H9 (cell line): ENCODE measurements at regions not wholly inside any gene's neighbourhood (a gene's known extent, or its start where the extent isn't known, plus 50 kb on each side); places are given as distances from the start of the nearest gene placed in this dataset.

Experiments used
- DNase-seq: peaks from one replicate; pipeline ENCODE4 v3.0.0-alpha.2; 2017
- H2AFZ ChIP-seq: one replicate; pipeline ENCODE4 v1.6.1; 2013; ENCODE audit warnings: mild to moderate bottlenecking, low read length, control low read depth, moderate library complexity
- H2AK5ac ChIP-seq: 2 replicates; pipeline ENCODE4 v1.6.1; 2013; ENCODE audit warnings: low read length, control low read depth, mixed read lengths; ENCODE audit not compliant: insufficient read length
- H2BK120ac ChIP-seq: one replicate; pipeline ENCODE4 v1.6.1; 2013; ENCODE audit warnings: low read depth, mild to moderate bottlenecking, low read length, control low read depth, inconsistent platforms; ENCODE audit not compliant: poor library complexity, severe bottlenecking
- H2BK12ac ChIP-seq: 2 replicates; pipeline ENCODE4 v1.6.1; 2013; ENCODE audit warnings: low read length, control low read depth, mixed read lengths, low read depth; ENCODE audit not compliant: insufficient read length
- H2BK15ac ChIP-seq: 2 replicates; pipeline ENCODE4 v1.6.1; 2013; ENCODE audit warnings: low read depth, low read length, control low read depth
- H2BK20ac ChIP-seq: one replicate; pipeline ENCODE4 v1.6.1; 2013; ENCODE audit warnings: low read depth, mild to moderate bottlenecking, low read length, control low read depth, inconsistent platforms; ENCODE audit not compliant: poor library complexity, severe bottlenecking
- H2BK5ac ChIP-seq: 2 replicates; pipeline ENCODE4 v1.6.1; 2013; ENCODE audit warnings: low read length, control low read depth, mixed read lengths; ENCODE audit not compliant: insufficient read length
- H3K14ac ChIP-seq: 2 replicates; pipeline ENCODE4 v1.6.1; 2013; ENCODE audit warnings: low read length, control low read depth; ENCODE audit not compliant: insufficient read depth
- H3K18ac ChIP-seq: 2 replicates; pipeline ENCODE4 v1.6.1; 2013; ENCODE audit warnings: low read depth, mild to moderate bottlenecking, mixed read lengths, low read length, control low read depth; ENCODE audit not compliant: insufficient read length
- H3K23ac ChIP-seq: 2 replicates; pipeline ENCODE4 v1.6.1; 2013; ENCODE audit warnings: low read length, control low read depth, mixed read lengths, low read depth; ENCODE audit not compliant: insufficient read length
- H3K23me2 ChIP-seq: 2 replicates; pipeline ENCODE4 v1.6.1; 2013; ENCODE audit warnings: low read depth, mild to moderate bottlenecking, mixed read lengths, low read length, control low read depth; ENCODE audit not compliant: insufficient read length, poor library complexity, severe bottlenecking
- H3K27ac ChIP-seq: 2 replicates; pipeline ENCODE4 v1.5.1; 2013; ENCODE audit warnings: low read length, control low read depth, mixed read lengths, low read depth; ENCODE audit not compliant: insufficient read length
- H3K27me3 ChIP-seq: 2 replicates; pipeline ENCODE4 v1.6.1; 2013; ENCODE audit warnings: low read length, control low read depth, inconsistent platforms; ENCODE audit not compliant: insufficient read depth
- H3K4ac ChIP-seq: 2 replicates; pipeline ENCODE4 v1.6.1; 2013; ENCODE audit warnings: low read depth, mild to moderate bottlenecking, control low read depth, inconsistent platforms, low read length, moderate library complexity
- H3K4me1 ChIP-seq: 2 replicates; pipeline ENCODE4 v1.6.1; 2013; ENCODE audit warnings: low read length, control low read depth, inconsistent platforms; ENCODE audit not compliant: insufficient read depth
- H3K4me2 ChIP-seq: 2 replicates; pipeline ENCODE4 v1.6.1; 2013; ENCODE audit warnings: low read length, control low read depth, mixed read lengths; ENCODE audit not compliant: insufficient read length, insufficient read depth
- H3K56ac ChIP-seq: 2 replicates; pipeline ENCODE4 v1.6.1; 2013; ENCODE audit warnings: low read depth, mild to moderate bottlenecking, mixed read lengths, low read length, control low read depth; ENCODE audit not compliant: insufficient read length
- H3K79me1 ChIP-seq: 2 replicates; pipeline ENCODE4 v1.6.1; 2013; ENCODE audit warnings: low read depth, mild to moderate bottlenecking, moderate library complexity, low read length, control low read depth, inconsistent platforms; ENCODE audit not compliant: insufficient read depth, poor library complexity, severe bottlenecking
- H3K79me2 ChIP-seq: 2 replicates; pipeline ENCODE4 v1.6.1; 2013; ENCODE audit warnings: low read length, control low read depth, inconsistent platforms; ENCODE audit not compliant: insufficient read depth
- H3K9ac ChIP-seq: 2 replicates; pipeline ENCODE4 v1.6.1; 2013; ENCODE audit warnings: low read length, control low read depth, mixed read lengths; ENCODE audit not compliant: insufficient read length; ENCODE audit errors: extremely low read depth
- H3K9me3 ChIP-seq: one replicate; pipeline ENCODE4 v1.6.1; 2013; ENCODE audit warnings: low read depth, low read length, inconsistent platforms; ENCODE audit not compliant: control insufficient read depth
- H3T11ph ChIP-seq: one replicate; pipeline ENCODE4 v1.6.1; 2013; ENCODE audit warnings: mild to moderate bottlenecking, low read length, control low read depth, inconsistent platforms
- H4K20me1 ChIP-seq: one replicate; pipeline ENCODE4 v1.6.1; 2013; ENCODE audit not compliant: control insufficient read depth, insufficient read length, insufficient read depth
- H4K5ac ChIP-seq: 2 replicates; pipeline ENCODE4 v1.6.1; 2013; ENCODE audit warnings: low read depth, mild to moderate bottlenecking, mixed read lengths, low read length, control low read depth; ENCODE audit not compliant: insufficient read length
- H4K8ac ChIP-seq: replicated peaks from 2 replicates; pipeline ENCODE4 v1.6.1; 2013; ENCODE audit warnings: low read length, control low read depth, mixed read lengths, low read depth; ENCODE audit not compliant: insufficient read length
- H4K91ac ChIP-seq: 2 replicates; pipeline ENCODE4 v1.6.1; 2013; ENCODE audit warnings: low read depth, mild to moderate bottlenecking, moderate library complexity, mixed read lengths, low read length, control low read depth; ENCODE audit not compliant: insufficient read length
- H3K27ac Mint-ChIP-seq, 3 experiments: 2 replicates in 2 of 3; 3 replicates in 1 of 3; pipeline ENCODE4 v1.8.0; 2020 to 2021; ENCODE audit warnings: mixed read lengths in 3 of 3, mild to moderate bottlenecking in 1 of 3, moderate library complexity in 1 of 3
- H3K27me3 Mint-ChIP-seq: 2 replicates; pipeline ENCODE4 v1.8.0; 2021; ENCODE audit warnings: low read depth, mild to moderate bottlenecking, moderate library complexity, mixed read lengths
- H3K36me3 Mint-ChIP-seq, 3 experiments: 2 replicates in 2 of 3; 3 replicates in 1 of 3; pipeline ENCODE4 v1.8.0; 2020 to 2021; ENCODE audit warnings: low read depth in 3 of 3, mixed read lengths in 3 of 3; ENCODE audit not compliant: insufficient read depth in 1 of 3
- H3K4me1 Mint-ChIP-seq, 2 experiments: 2 replicates each; pipeline ENCODE4 v1.8.0; 2020; ENCODE audit warnings: mixed read lengths in 2 of 2
- H3K4me3 Mint-ChIP-seq, 2 experiments: 2 replicates in 1 of 2; 3 replicates in 1 of 2; pipeline ENCODE4 v1.8.0; 2020 to 2021; ENCODE audit warnings: mild to moderate bottlenecking in 2 of 2, mixed read lengths in 2 of 2, moderate library complexity in 1 of 2
- H3K9me3 Mint-ChIP-seq, 2 experiments: 2 replicates in 1 of 2; 3 replicates in 1 of 2; pipeline ENCODE4 v1.8.0; 2020; ENCODE audit warnings: mild to moderate bottlenecking in 2 of 2, mixed read lengths in 2 of 2, moderate library complexity in 1 of 2
- WGBS: extraction: QIAGEN DNeasy Blood & Tissue Kit; methylation state at CpG from one replicate; pipeline ENCODE4 v1.1.7; 2013; ENCODE audit warnings: missing lambda C conversion rate, low lambda C conversion rate, mixed read lengths; ENCODE audit not compliant: insufficient read length; ENCODE audit errors: extremely low coverage; 5-methylcytosine and 5-hydroxymethylcytosine counted together
- TF ChIP-seq, protein P1 (sequence below): fragments of 200-600 bp; sonication (generic); conservative IDR thresholded peaks from 3 replicates; pipeline ENCODE4 v1.8.0; 2021; ENCODE audit warnings: antibody characterized with exemption, mild to moderate bottlenecking

DNA sequence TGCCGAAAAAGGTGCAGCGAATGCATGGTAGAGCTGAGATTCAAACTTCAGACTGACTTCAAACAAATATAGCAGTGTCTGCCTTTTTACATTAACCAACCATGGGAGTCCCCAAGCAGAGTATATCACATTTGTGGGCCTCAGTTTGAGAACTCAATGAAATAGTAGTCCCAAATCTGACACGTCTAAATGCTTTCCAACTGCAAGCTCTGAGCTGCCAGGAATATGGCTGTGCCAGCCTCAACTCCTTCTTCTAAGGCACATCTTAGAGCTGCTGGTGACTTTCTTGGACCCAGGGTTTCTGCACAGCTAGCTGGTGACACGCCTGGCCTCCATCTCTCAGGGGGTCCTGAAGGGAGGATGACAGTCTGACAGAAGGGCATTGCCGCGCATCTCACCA, 78.8 kb upstream of the SLC2A1 start:
- H2BK5ac ChIP-seq, result no peak overlapping the region
- H4K5ac ChIP-seq, result no peak overlapping the region
- no peak overlapping the region for H4K8ac ChIP-seq
- no peak overlapping the region for H3K14ac ChIP-seq
- Mint-ChIP-seq H3K4me1 (peaks cover 20 to 33% of the 10 kb centered on the region in 2 experiments), H3K27me3 (no peaks in the 10 kb centered on the region; the same call in 1 of the 2 replicates), H3K4me3 (no peak overlapping the region), H3K27ac (no peak overlapping the region), H3K9me3 (no peaks in the 10 kb centered on the region; a peak in 1 of 5 replicates), H3K36me3 (no peaks in the 10 kb centered on the region)
- H3K9me3 ChIP-seq, result no peaks in the 10 kb centered on the region
- no peak overlapping the region for H3T11ph ChIP-seq
- H4K91ac ChIP-seq, result no peak overlapping the region
- TF ChIP-seq, protein P1, sequence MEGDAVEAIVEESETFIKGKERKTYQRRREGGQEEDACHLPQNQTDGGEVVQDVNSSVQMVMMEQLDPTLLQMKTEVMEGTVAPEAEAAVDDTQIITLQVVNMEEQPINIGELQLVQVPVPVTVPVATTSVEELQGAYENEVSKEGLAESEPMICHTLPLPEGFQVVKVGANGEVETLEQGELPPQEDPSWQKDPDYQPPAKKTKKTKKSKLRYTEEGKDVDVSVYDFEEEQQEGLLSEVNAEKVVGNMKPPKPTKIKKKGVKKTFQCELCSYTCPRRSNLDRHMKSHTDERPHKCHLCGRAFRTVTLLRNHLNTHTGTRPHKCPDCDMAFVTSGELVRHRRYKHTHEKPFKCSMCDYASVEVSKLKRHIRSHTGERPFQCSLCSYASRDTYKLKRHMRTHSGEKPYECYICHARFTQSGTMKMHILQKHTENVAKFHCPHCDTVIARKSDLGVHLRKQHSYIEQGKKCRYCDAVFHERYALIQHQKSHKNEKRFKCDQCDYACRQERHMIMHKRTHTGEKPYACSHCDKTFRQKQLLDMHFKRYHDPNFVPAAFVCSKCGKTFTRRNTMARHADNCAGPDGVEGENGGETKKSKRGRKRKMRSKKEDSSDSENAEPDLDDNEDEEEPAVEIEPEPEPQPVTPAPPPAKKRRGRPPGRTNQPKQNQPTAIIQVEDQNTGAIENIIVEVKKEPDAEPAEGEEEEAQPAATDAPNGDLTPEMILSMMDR, result no peak
- no peak overlapping the region for H3K4ac ChIP-seq
- H3K27ac ChIP-seq, result no peak overlapping the region
- H2BK12ac ChIP-seq, result no peak overlapping the region
- no peak overlapping the region for H3K18ac ChIP-seq
- no peak overlapping the region for H2AFZ ChIP-seq
- no peak overlapping the region for H2BK120ac ChIP-seq
- H3K4me2 ChIP-seq, result no peak overlapping the region
- H3K23ac ChIP-seq, result no peak overlapping the region
- H2BK15ac ChIP-seq, result no peak overlapping the region
- no peak overlapping the region for H2AK5ac ChIP-seq
- H3K56ac ChIP-seq, result no peak overlapping the region
- no peak for DNase-seq
- H3K23me2 ChIP-seq, result no peaks in the 10 kb centered on the region
- no CpG with 5 or more reads among the region's 6 CpGs for WGBS
- H3K27me3 ChIP-seq, result peaks cover 2% of the 10 kb centered on the region; the same call in 1 of the 2 replicates
- H3K79me2 ChIP-seq, result no peaks in the 10 kb centered on the region
- no peaks in the 10 kb centered on the region for H4K20me1 ChIP-seq
- H2BK20ac ChIP-seq, result no peak overlapping the region
- no peaks in the 10 kb centered on the region for H3K4me1 ChIP-seq
- H3K79me1 ChIP-seq, result no peaks in the 10 kb centered on the region
- H3K9ac ChIP-seq, result no peak overlapping the region
